SHP77 treated with DMSO at 0.1 percent for 48 hours (cell line): ENCODE measurements at regions not wholly inside any gene's neighbourhood (a gene's known extent, or its start where the extent isn't known, plus 50 kb on each side); places are given as distances from the start of the nearest gene placed in this dataset.
A peak's percentile ranks its signal among the peaks of the same experiment; 100 is the strongest.

ENCODE experiments used
- DNase-seq: peaks from one replicate; lab custom pipeline; 2025; lab: John Stamatoyannopoulos, UW

- DNase-seq, result no peak
Measured at GRCh38 chr12:43011383-43011926, 421.9 kb upstream of the PRICKLE1 start.

GRCh38 chr12:43009846-43010240 is 420.3 kb upstream of the PRICKLE1 start:
- DNase-seq, result no peak

- no peak for DNase-seq
Measured at GRCh38 chr12:43008953-43009845, 419.7 kb upstream of the PRICKLE1 start.

GRCh38 chr12:43004908-43005307 is 415.4 kb upstream of the PRICKLE1 start:
- no peak for DNase-seq

GRCh38 chr12:43004141-43004540 is 414.6 kb upstream of the PRICKLE1 start:
- no peak for DNase-seq

- no peak for DNase-seq
Measured at GRCh38 chr12:42996869-42997431, 407.4 kb upstream of the PRICKLE1 start.

- DNase-seq, result no peak
Measured at GRCh38 chr12:42992826-42993225, 403.3 kb upstream of the PRICKLE1 start.

GRCh38 chr12:42990387-42990786 is 400.8 kb upstream of the PRICKLE1 start:
- DNase-seq, result no peak

- DNase-seq, result peak; percentile 40
Measured at GRCh38 chr12:42987216-42987650, 397.7 kb upstream of the PRICKLE1 start.

GRCh38 chr12:42985506-42985905 is 396.0 kb upstream of the PRICKLE1 start:
- DNase-seq, result no peak

GRCh38 chr12:42982828-42983227 is 393.3 kb upstream of the PRICKLE1 start:
- no peak for DNase-seq

- no peak for DNase-seq
Measured at GRCh38 chr12:42981379-42981778, 391.8 kb upstream of the PRICKLE1 start.

GRCh38 chr12:42980441-42980840 is 390.9 kb upstream of the PRICKLE1 start:
- no peak for DNase-seq

- no peak for DNase-seq
Measured at GRCh38 chr12:42979746-42980145, 390.2 kb upstream of the PRICKLE1 start.

GRCh38 chr12:42978708-42979107 is 389.2 kb upstream of the PRICKLE1 start:
- no peak for DNase-seq

GRCh38 chr12:42977451-42978230 is 388.1 kb upstream of the PRICKLE1 start:
- DNase-seq, result no peak

- DNase-seq, result no peak
Measured at GRCh38 chr12:42976620-42977019, 387.1 kb upstream of the PRICKLE1 start.

GRCh38 chr12:42976122-42976521 is 386.6 kb upstream of the PRICKLE1 start:
- no peak for DNase-seq

GRCh38 chr12:42969355-42969754 is 379.8 kb upstream of the PRICKLE1 start:
- no peak for DNase-seq

GRCh38 chr12:42968426-42968825 is 378.9 kb upstream of the PRICKLE1 start:
- DNase-seq, result no peak

- DNase-seq, result no peak
Measured at GRCh38 chr12:42967850-42968249, 378.3 kb upstream of the PRICKLE1 start.

- DNase-seq, result no peak
Measured at GRCh38 chr12:42963988-42964387, 374.4 kb upstream of the PRICKLE1 start.
